ENCODE measurements at regions not wholly inside any gene's neighbourhood (a gene's known extent, or its start where the extent isn't known, plus 50 kb on each side); places are given as distances from the start of the nearest gene placed in this dataset.

GRCh38 chr9:95726756-95727155 lies 148.7 kb upstream of the ERCC6L2 start:
- Histone ChIP-seq H3K4me1 (replicated peaks in 1 of 2; ENCODE audit: control insufficient read depth in 2 of 2, insufficient read depth in 2 of 2, low read length in 2 of 2) (peaks cover 0 to 8% of the 10 kb centered on the region in 2 experiments; a peak in 1 of 5 replicates), H2AFZ (ENCODE audit: low read depth, low read length) (no peak overlapping the region), H3K9me3 (replicated peaks; ENCODE audit: control insufficient read depth, insufficient read depth, low read depth, low read length) (peaks cover 7% of the 10 kb centered on the region), H3K4me2 (ENCODE audit: insufficient read depth, low read length) (no peak overlapping the region), H3K27me3 (ENCODE audit: control insufficient read depth in 2 of 2, insufficient read depth in 2 of 2, low read length in 2 of 2) (peaks cover 6 to 16% of the 10 kb centered on the region in 2 experiments; a peak in 4 of 5 replicates), H3K79me2 (ENCODE audit: control insufficient read depth, insufficient read depth, low read length) (no peaks in the 10 kb centered on the region), H3K4me3 (no peak overlapping the region), H3K36me3 (ENCODE audit: control insufficient read depth, insufficient read depth, low read length) (no peaks in the 10 kb centered on the region), H3K9ac (ENCODE audit: insufficient read depth in 1 of 2, low read depth in 2 of 2, low read length in 2 of 2) (no peak overlapping the region), H3K9me1 (ENCODE audit: control insufficient read depth, insufficient read depth, low read length) (no peaks in the 10 kb centered on the region), H3K27ac (ENCODE audit: extremely low read depth, low read depth, low read length) (no peak overlapping the region), H4K20me1 (replicated peaks; ENCODE audit: control insufficient read depth, insufficient read depth, low read length) (no peaks in the 10 kb centered on the region; the same call in 1 of the 2 replicates)
- WGBS (ENCODE audit: insufficient coverage, low coverage, missing lambda C conversion rate), result 6% methylated on average over 2 of the region's 2 CpGs
- CTCF ChIA-PET (ENCODE audit: low intra/inter-chr PET ratio), result interaction anchor here (1.6 kb wide), 1 partner anchor 335 kb away, joined by 5 read pairs; no protein-coding TSS in a partner anchor
- FAIRE-seq (peak; percentile 76), ATAC-seq (peak; percentile 78), DNase-seq (ENCODE audit: extremely low read depth in 1 of 4, low spot score in 3 of 4) (peak; percentile 15 to 52 (median 34))
- in situ Hi-C loops (cut with MboI) (no loop called here), intact Hi-C loops (cut with micrococcal nuclease) (loop anchor here (5.0 kb wide), 2 partner anchors 336 to 491 kb away; no protein-coding TSS in a partner anchor)
- BruUV-seq (replicated peaks), result no TSS peak
- POLR2A ChIA-PET, result interaction anchor here (1.2 kb wide), 1 partner anchor 12 kb away, joined by 3 read pairs; no protein-coding TSS in a partner anchor
- TF ChIP-seq FOSL1 (tag; conservative IDR thresholded peaks at IDR 0.05), result no peak
- no peak for TF ChIP-seq XRCC3 (IDR thresholded peaks at IDR 0.05)
- no peak for TF ChIP-seq TFAM (CRISPR knock-in tag; conservative IDR thresholded peaks at IDR 0.05)
- no peak for TF ChIP-seq TBL1XR1 (IDR thresholded peaks at IDR 0.05; ENCODE audit: low read length in 2 of 2)
- TF ChIP-seq HDAC8 (tag; IDR thresholded peaks at IDR 0.05), result no peak
- TF ChIP-seq, protein P1, sequence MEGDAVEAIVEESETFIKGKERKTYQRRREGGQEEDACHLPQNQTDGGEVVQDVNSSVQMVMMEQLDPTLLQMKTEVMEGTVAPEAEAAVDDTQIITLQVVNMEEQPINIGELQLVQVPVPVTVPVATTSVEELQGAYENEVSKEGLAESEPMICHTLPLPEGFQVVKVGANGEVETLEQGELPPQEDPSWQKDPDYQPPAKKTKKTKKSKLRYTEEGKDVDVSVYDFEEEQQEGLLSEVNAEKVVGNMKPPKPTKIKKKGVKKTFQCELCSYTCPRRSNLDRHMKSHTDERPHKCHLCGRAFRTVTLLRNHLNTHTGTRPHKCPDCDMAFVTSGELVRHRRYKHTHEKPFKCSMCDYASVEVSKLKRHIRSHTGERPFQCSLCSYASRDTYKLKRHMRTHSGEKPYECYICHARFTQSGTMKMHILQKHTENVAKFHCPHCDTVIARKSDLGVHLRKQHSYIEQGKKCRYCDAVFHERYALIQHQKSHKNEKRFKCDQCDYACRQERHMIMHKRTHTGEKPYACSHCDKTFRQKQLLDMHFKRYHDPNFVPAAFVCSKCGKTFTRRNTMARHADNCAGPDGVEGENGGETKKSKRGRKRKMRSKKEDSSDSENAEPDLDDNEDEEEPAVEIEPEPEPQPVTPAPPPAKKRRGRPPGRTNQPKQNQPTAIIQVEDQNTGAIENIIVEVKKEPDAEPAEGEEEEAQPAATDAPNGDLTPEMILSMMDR (IDR thresholded peaks at IDR 0.05 in 2 of 3, conservative IDR thresholded peaks at IDR 0.05 in 1 of 3; ENCODE audit: insufficient read depth in 2 of 3, low read depth in 1 of 3, low read length in 3 of 3), result peak; percentile 52 to 75 (median 63); a peak in 5 of 6 replicates
- TF ChIP-seq SMC3 (conservative IDR thresholded peaks at IDR 0.05; ENCODE audit: insufficient read depth, low read depth, low read length), result peak; percentile 56
- no peak for TF ChIP-seq ERF (CRISPR knock-in tag; IDR thresholded peaks at IDR 0.05)
- peak; percentile 49; the same call in 1 of the 2 replicates for TF ChIP-seq REST (IDR thresholded peaks at IDR 0.05; ENCODE audit: borderline replicate concordance)
- no peak for TF ChIP-seq REST (CRISPR knock-in tag; IDR thresholded peaks at IDR 0.05; ENCODE audit: low read depth)
- TF ChIP-seq, protein P2, sequence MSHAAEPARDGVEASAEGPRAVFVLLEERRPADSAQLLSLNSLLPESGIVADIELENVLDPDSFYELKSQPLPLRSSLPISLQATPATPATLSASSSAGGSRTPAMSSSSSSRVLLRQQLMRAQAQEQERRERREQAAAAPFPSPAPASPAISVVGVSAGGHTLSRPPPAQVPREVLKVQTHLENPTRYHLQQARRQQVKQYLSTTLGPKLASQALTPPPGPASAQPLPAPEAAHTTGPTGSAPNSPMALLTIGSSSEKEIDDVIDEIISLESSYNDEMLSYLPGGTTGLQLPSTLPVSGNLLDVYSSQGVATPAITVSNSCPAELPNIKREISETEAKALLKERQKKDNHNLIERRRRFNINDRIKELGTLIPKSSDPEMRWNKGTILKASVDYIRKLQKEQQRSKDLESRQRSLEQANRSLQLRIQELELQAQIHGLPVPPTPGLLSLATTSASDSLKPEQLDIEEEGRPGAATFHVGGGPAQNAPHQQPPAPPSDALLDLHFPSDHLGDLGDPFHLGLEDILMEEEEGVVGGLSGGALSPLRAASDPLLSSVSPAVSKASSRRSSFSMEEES (CRISPR knock-in tag; IDR thresholded peaks at IDR 0.05), result no peak
- no peak for TF ChIP-seq ZNF830 (CRISPR knock-in tag; IDR thresholded peaks at IDR 0.05)

All from K562 (cell line).